ENCODE measurements at regions not wholly inside any gene's neighbourhood (a gene's known extent, or its start where the extent isn't known, plus 50 kb on each side); places are given as distances from the start of the nearest gene placed in this dataset.

GRCh38 chr2:129302561-129303183, 676.8 kb upstream of the RAB6C start (continued):
- TF ChIP-seq REST (IDR thresholded peaks at IDR 0.05; ENCODE audit: borderline replicate concordance) (no peak), REST (CRISPR knock-in tag; IDR thresholded peaks at IDR 0.05; ENCODE audit: low read depth) (no peak), CTCF (IDR thresholded peaks at IDR 0.05 in 2 of 3, conservative IDR thresholded peaks at IDR 0.05 in 1 of 3; ENCODE audit: insufficient read depth in 2 of 3, low read depth in 1 of 3, low read length in 3 of 3) (no peak), BMI1 (IDR thresholded peaks at IDR 0.05; ENCODE audit: low read length) (no peak), SMARCA5 (IDR thresholded peaks at IDR 0.05) (no peak)
